Epithelial cell of proximal tubule (primary cell): ENCODE measurements at regions not wholly inside any gene's neighbourhood (a gene's known extent, or its start where the extent isn't known, plus 50 kb on each side); places are given as distances from the start of the nearest gene placed in this dataset.

Experiments
- DNase-seq: peaks from one replicate; pipeline ENCODE4 v3.0.0-alpha.2; 2011; ENCODE audit warnings: low read depth
- H3K4me3 ChIP-seq: 2 replicates; pipeline ENCODE4 v1.5.1; 2011; ENCODE audit warnings: low read depth, mild to moderate bottlenecking, low read length
- CTCF ChIP-seq: conservative IDR thresholded peaks from 2 replicates; pipeline ENCODE4 v1.5.1; 2012; ENCODE audit warnings: low read depth, mild to moderate bottlenecking, low read length

GRCh38 chr11:69554849-69555248, 73.4 kb downstream of the LINC01488 start:
- no peak for DNase-seq
- no peak overlapping the region for H3K4me3 ChIP-seq
- TF ChIP-seq CTCF: no peak

- no peak for DNase-seq
- no peak for TF ChIP-seq CTCF
- no peak overlapping the region for H3K4me3 ChIP-seq
Observed at GRCh38 chr11:69557266-69557665, 75.8 kb downstream of the LINC01488 start.

GRCh38 chr11:69558519-69558941, 77.1 kb downstream of the LINC01488 start:
- TF ChIP-seq CTCF: no peak
- DNase-seq: no peak
- no peak overlapping the region for H3K4me3 ChIP-seq

GRCh38 chr11:69559181-69559580, 77.7 kb downstream of the LINC01488 start:
- no peak overlapping the region for H3K4me3 ChIP-seq
- no peak for TF ChIP-seq CTCF
- DNase-seq: no peak

- DNase-seq: no peak
- no peak overlapping the region for H3K4me3 ChIP-seq
- TF ChIP-seq CTCF: no peak
Observed at GRCh38 chr11:69560141-69560790, 78.8 kb downstream of the LINC01488 start.

- H3K4me3 ChIP-seq: no peak overlapping the region
- DNase-seq: no peak
- TF ChIP-seq CTCF: no peak
Observed at GRCh38 chr11:69562302-69562701, 78.7 kb upstream of the CCND1 start.

GRCh38 chr11:69562816-69563215, 78.1 kb upstream of the CCND1 start:
- no peak for TF ChIP-seq CTCF
- DNase-seq: no peak
- no peak overlapping the region for H3K4me3 ChIP-seq
